Mucosa of rectum (tissue), 2 donors: ENCODE measurements at regions not wholly inside any gene's neighbourhood (a gene's known extent, or its start where the extent isn't known, plus 50 kb on each side); places are given as distances from the start of the nearest gene placed in this dataset.

Experiments used
- H3K27ac ChIP-seq, 2 donors: one replicate each; pipeline ENCODE4 v1.7.0; 2013; ENCODE audit warnings: inconsistent platforms in 2 of 2, low read depth in 2 of 2, low read length in 2 of 2
- H3K27me3 ChIP-seq, 2 donors: one replicate each; pipeline ENCODE4 v1.7.0; 2013; ENCODE audit warnings: low read length in 2 of 2; ENCODE audit not compliant: control insufficient read depth in 2 of 2, insufficient read depth in 2 of 2
- H3K36me3 ChIP-seq, 2 donors: one replicate each; pipeline ENCODE4 v1.7.0; 2013; ENCODE audit warnings: low read length in 2 of 2; ENCODE audit not compliant: control insufficient read depth in 2 of 2, insufficient read depth in 2 of 2
- H3K4me1 ChIP-seq, 2 donors: one replicate each; pipeline ENCODE4 v1.7.0; 2013; ENCODE audit warnings: low read length in 2 of 2, mild to moderate bottlenecking in 1 of 2; ENCODE audit not compliant: control insufficient read depth in 2 of 2, insufficient read depth in 2 of 2
- H3K4me3 ChIP-seq, 2 donors: one replicate each; pipeline ENCODE4 v1.7.0; 2013; ENCODE audit warnings: low read length in 2 of 2
- H3K9ac ChIP-seq, 2 donors: one replicate each; pipeline ENCODE4 v1.7.0; 2013; ENCODE audit warnings: low read length in 2 of 2, low read depth in 1 of 2, mild to moderate bottlenecking in 1 of 2
- H3K9me3 ChIP-seq, 2 donors: one replicate each; pipeline ENCODE4 v1.7.0; 2013; ENCODE audit warnings: low read length in 2 of 2; ENCODE audit not compliant: control insufficient read depth in 2 of 2
- donor health status: healthy.
- donor health status: Normal muscosa, but diverticular disease.

DNA sequence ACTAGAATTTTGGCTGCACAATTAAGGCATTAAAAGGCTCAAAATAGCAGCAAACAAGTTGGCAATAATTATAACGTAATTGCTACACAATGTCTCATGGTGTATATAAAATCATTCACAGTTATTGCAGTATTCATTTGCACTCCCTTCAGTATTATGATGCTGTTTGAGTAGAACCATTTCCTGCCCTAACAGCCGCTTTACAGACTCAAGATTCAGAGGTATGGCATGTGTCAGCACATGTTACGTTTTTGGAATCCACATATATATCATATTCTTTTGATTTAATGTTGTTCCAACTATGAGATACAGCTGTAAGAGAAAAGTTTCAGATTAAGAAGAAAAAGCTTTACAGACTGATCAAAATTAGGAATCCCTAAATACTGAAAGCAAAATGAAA is 56.3 kb upstream of the NCKAP5 start:
- Histone ChIP-seq H3K4me1 (no peaks in the 10 kb centered on the region), H3K4me3 (no peak overlapping the region), H3K36me3 (no peaks in the 10 kb centered on the region), H3K27ac (no peak overlapping the region), H3K9ac (no peak overlapping the region), H3K27me3 (no peaks in the 10 kb centered on the region), H3K9me3 (no peaks in the 10 kb centered on the region)

DNA sequence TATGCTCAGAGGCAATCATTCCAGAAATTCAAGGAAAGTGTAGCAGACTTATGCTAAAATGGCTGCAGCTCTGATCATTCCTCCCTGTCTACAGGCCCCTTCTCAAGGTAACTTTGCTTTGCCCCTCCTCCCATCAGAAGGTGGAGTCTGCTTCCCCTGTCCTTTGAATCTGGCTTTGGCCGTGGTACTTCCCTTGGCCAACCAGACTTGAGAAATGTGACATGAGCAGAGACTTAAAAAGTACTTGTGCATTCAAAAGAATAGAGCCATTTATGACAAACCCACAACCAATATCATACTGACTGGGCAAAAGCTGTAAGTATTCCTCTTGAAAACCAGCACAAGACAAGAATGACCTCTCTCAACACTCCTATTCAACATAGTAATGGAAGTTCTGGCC is 59.5 kb upstream of the NCKAP5 start:
- H3K9me3 ChIP-seq, result no peaks in the 10 kb centered on the region
- no peaks in the 10 kb centered on the region for H3K36me3 ChIP-seq
- no peak overlapping the region for H3K9ac ChIP-seq
- H3K27ac ChIP-seq, result no peak overlapping the region
- H3K4me1 ChIP-seq, result no peaks in the 10 kb centered on the region
- H3K4me3 ChIP-seq, result no peak overlapping the region
- no peaks in the 10 kb centered on the region for H3K27me3 ChIP-seq

DNA sequence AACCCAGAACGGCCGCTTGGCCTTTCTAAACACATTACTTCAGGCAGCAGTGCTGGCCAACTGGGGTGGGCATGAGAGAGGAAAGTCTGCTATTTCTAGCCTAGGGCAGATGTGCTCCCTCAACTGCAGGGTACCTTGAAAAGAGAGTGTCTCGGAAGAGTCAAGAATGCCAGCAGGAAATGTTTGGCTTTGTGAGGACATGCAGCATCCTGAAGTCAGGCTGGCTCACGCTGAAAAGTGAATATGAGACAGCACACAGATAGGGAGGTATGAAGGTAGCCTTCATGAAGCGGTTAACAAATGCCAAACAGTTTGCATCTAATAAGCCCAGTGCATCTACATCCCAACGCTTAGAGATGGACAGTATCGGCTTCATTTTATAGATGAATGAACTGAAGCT is 65.0 kb upstream of the NCKAP5 start:
- no peaks in the 10 kb centered on the region for H3K27me3 ChIP-seq
- no peak overlapping the region for H3K27ac ChIP-seq
- no peaks in the 10 kb centered on the region for H3K9me3 ChIP-seq

DNA sequence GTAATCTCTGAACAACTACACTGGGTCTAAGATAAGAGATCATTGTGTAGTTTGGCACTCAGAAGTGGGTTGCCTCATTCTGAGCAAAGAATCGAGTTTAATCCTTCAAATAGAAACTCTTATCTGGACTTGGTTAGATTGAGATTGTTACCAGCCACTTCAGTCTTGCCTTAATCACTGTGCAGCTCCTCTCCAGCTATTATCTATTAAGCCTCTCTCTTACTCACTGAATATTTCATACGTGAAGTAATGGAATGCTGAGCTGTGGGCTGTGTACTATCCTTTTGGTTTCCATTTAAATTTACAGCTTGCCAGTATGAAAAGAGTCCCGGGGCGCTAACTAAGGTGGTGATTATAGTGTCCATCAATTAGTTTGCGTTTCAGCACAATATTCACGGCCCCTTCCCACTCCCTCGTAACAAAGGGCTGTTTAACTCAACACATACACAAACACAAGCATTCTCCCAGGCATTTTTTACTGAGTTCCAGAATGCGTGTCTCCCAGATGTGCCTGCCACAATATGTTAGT is 65.7 kb upstream of the NCKAP5 start:
- H3K36me3 ChIP-seq, result no peaks in the 10 kb centered on the region
- H3K4me1 ChIP-seq, result no peaks in the 10 kb centered on the region
- no peak overlapping the region for H3K9ac ChIP-seq
- no peaks in the 10 kb centered on the region for H3K9me3 ChIP-seq
- H3K27ac ChIP-seq, result no peak overlapping the region
- H3K27me3 ChIP-seq, result no peaks in the 10 kb centered on the region
- H3K4me3 ChIP-seq, result no peak overlapping the region

More for the DNA sequence above, 65.0 kb upstream of the NCKAP5 start:
- H3K36me3 ChIP-seq, result no peaks in the 10 kb centered on the region
- no peak overlapping the region for H3K4me3 ChIP-seq
- H3K4me1 ChIP-seq, result no peaks in the 10 kb centered on the region
- no peak overlapping the region for H3K9ac ChIP-seq

DNA sequence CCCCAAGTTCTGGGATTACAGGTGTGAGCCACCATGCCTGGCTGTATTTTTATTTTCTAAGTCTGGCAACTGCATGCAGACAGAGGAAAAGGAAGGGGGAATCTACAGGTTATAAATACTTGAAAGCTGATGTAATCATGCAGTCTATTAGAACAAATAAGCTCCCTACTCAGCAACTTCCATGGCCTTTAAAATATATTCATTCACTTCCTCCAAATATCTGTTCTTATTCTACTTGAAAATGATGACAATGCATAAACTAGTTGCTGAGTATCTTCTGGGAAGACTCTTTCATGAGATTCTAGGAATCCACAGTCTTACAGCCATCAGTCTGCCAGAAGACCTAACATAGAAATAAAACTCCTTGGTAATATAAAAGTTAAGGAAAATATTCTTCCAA is 66.9 kb upstream of the NCKAP5 start:
- Histone ChIP-seq H3K9me3 (no peaks in the 10 kb centered on the region), H3K27ac (no peak overlapping the region), H3K4me3 (no peak overlapping the region), H3K36me3 (no peaks in the 10 kb centered on the region), H3K9ac (no peak overlapping the region), H3K4me1 (no peaks in the 10 kb centered on the region), H3K27me3 (no peaks in the 10 kb centered on the region)

- no peaks in the 10 kb centered on the region for H3K9me3 ChIP-seq
- no peaks in the 10 kb centered on the region for H3K4me1 ChIP-seq
- H3K4me3 ChIP-seq, result no peak overlapping the region
- H3K36me3 ChIP-seq, result no peaks in the 10 kb centered on the region
- H3K27me3 ChIP-seq, result no peaks in the 10 kb centered on the region
- H3K9ac ChIP-seq, result no peak overlapping the region
- H3K27ac ChIP-seq, result no peak overlapping the region
Observed at GRCh38 chr2:133636287-133636686, 68.0 kb upstream of the NCKAP5 start.

GRCh38 chr2:133640103-133640502 is 71.8 kb upstream of the NCKAP5 start:
- Histone ChIP-seq H3K36me3 (no peaks in the 10 kb centered on the region), H3K4me1 (no peaks in the 10 kb centered on the region), H3K9ac (no peak overlapping the region), H3K27ac (no peak overlapping the region), H3K4me3 (no peak overlapping the region), H3K27me3 (no peaks in the 10 kb centered on the region), H3K9me3 (no peaks in the 10 kb centered on the region)

DNA sequence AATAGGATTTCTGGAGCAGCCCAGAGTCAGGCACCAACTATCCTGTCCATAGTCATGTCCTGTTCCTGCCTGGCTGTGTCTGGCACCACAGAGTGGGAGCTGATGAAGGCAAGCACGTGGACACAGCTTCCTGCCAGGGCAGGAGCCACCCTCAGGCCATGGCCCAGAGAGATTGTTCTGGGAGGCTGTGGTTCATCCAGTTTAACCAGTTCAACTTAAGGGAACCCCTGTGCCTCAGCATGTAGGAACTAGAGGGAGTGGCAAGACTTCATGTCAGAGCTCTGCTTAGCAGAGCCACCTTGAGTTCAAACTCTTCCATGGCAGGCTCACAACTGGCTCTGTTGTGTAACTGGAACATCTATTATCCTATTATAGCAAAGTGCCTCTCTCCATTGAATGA is 73.2 kb upstream of the NCKAP5 start:
- Histone ChIP-seq H3K9ac (no peak overlapping the region), H3K4me3 (no peak overlapping the region), H3K27ac (no peak overlapping the region), H3K9me3 (no peaks in the 10 kb centered on the region), H3K36me3 (no peaks in the 10 kb centered on the region), H3K4me1 (no peaks in the 10 kb centered on the region), H3K27me3 (no peaks in the 10 kb centered on the region)

GRCh38 chr2:133641942-133642725 is 73.9 kb upstream of the NCKAP5 start:
- Histone ChIP-seq H3K27me3 (no peaks in the 10 kb centered on the region), H3K36me3 (no peaks in the 10 kb centered on the region), H3K4me3 (no peak overlapping the region)

DNA sequence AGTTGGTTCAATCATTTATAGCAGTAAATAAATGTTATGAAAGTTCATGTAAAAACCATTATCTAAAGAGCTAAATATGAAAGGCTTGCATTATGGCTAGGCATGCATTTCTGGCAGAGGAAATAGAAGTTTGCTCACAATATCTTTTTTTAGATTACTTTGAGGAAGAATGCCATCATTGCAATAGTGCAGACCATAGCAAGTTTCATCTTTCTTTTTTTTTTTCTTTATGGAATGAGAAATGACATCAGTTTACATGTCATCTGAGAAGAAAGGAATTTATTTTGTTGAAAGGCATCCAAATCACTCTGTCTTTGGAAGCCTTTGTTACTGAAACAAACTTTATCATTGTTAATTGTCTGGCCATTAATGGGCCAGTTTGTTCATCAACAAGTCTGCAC is 74.5 kb upstream of the NCKAP5 start:
- Histone ChIP-seq H3K9me3 (no peaks in the 10 kb centered on the region), H3K4me1 (no peaks in the 10 kb centered on the region), H3K27ac (no peak overlapping the region), H3K36me3 (no peaks in the 10 kb centered on the region), H3K9ac (no peak overlapping the region), H3K27me3 (no peaks in the 10 kb centered on the region), H3K4me3 (no peak overlapping the region)

More at GRCh38 chr2:133641942-133642725, 73.9 kb upstream of the NCKAP5 start:
- H3K9ac ChIP-seq, result no peak overlapping the region
- no peaks in the 10 kb centered on the region for H3K9me3 ChIP-seq
- H3K4me1 ChIP-seq, result no peaks in the 10 kb centered on the region
- H3K27ac ChIP-seq, result no peak overlapping the region
